Loucy (cell line): ENCODE measurements at regions not wholly inside any gene's neighbourhood (a gene's known extent, or its start where the extent isn't known, plus 50 kb on each side); places are given as distances from the start of the nearest gene placed in this dataset.

ENCODE experiments used
- H2AFZ ChIP-seq: fragments of 200-600 bp; sonication (generic); 2 replicates; pipeline ENCODE4 v1.6.0; 2016; ENCODE audit warnings: antibody characterized with exemption, mild to moderate bottlenecking, low read length, moderate library complexity
- H3F3A ChIP-seq: fragments of 200-600 bp; 2 replicates; pipeline ENCODE4 v1.6.0; 2016; ENCODE audit warnings: antibody characterized with exemption, low read depth, mild to moderate bottlenecking
- H3K27me3 ChIP-seq: fragments of 200-600 bp; sonication (generic); 2 replicates; pipeline ENCODE4 v1.6.1; 2014; ENCODE audit warnings: low read length, mild to moderate bottlenecking; ENCODE audit not compliant: insufficient read depth, poor library complexity, severe bottlenecking
- H3K36me3 ChIP-seq: fragments of 200-600 bp; sonication (generic); 2 replicates; pipeline ENCODE4 v1.6.1; 2016; ENCODE audit warnings: low read length; ENCODE audit not compliant: insufficient read depth
- H3K4me1 ChIP-seq: fragments of 200-600 bp; sonication (generic); 2 replicates; pipeline ENCODE4 v1.5.1; 2014; ENCODE audit warnings: low read length, mild to moderate bottlenecking; ENCODE audit not compliant: insufficient read depth, poor library complexity, severe bottlenecking
- H3K4me2 ChIP-seq: fragments of 200-600 bp; sonication (generic); 2 replicates; pipeline ENCODE4 v1.6.0; 2014; ENCODE audit warnings: antibody characterized with exemption, low read length, low read depth, mild to moderate bottlenecking; ENCODE audit not compliant: poor library complexity, severe bottlenecking
- H3K4me3 ChIP-seq: fragments of 200-600 bp; sonication (generic); 2 replicates; pipeline ENCODE4 v1.5.1; 2014; ENCODE audit warnings: low read length, mild to moderate bottlenecking, mixed read lengths; ENCODE audit not compliant: poor library complexity, severe bottlenecking
- H3K79me2 ChIP-seq: fragments of 200-600 bp; sonication (generic); 2 replicates; pipeline ENCODE4 v1.6.1; 2014; ENCODE audit warnings: low read length; ENCODE audit not compliant: insufficient read depth
- H3K9ac ChIP-seq: fragments of 200-600 bp; sonication (generic); 2 replicates; pipeline ENCODE4 v1.6.0; 2014; ENCODE audit warnings: mild to moderate bottlenecking, low read depth, low read length, moderate library complexity; ENCODE audit not compliant: poor library complexity, severe bottlenecking
- H3K9me2 ChIP-seq: fragments of 200-600 bp; sonication (generic); replicated peaks from 2 replicates; pipeline ENCODE4 v1.6.1; 2016; ENCODE audit warnings: low read depth, low read length, mixed read lengths
- H3K9me3 ChIP-seq: fragments of 200-600 bp; sonication (generic); 2 replicates; pipeline ENCODE4 v1.6.1; 2014; ENCODE audit warnings: mild to moderate bottlenecking, antibody characterized with exemption, low read length, low read depth; ENCODE audit not compliant: insufficient read depth
- H4K20me1 ChIP-seq: fragments of 200-600 bp; sonication (generic); 2 replicates; pipeline ENCODE4 v1.6.0; 2014; ENCODE audit warnings: antibody characterized with exemption, low read length, mild to moderate bottlenecking; ENCODE audit not compliant: insufficient read depth, poor library complexity, severe bottlenecking
- EZH2phosphoT487 ChIP-seq: fragments of 200-600 bp; IDR thresholded peaks from 2 replicates; pipeline ENCODE4 v1.6.1; 2018; ENCODE audit warnings: antibody characterized with exemption, mild to moderate bottlenecking, moderate library complexity, borderline replicate concordance
- TF ChIP-seq, protein P1 (sequence below): fragments of 200-600 bp; sonication (generic); conservative IDR thresholded peaks from 2 replicates; pipeline ENCODE4 v1.5.1; 2014; ENCODE audit warnings: mild to moderate bottlenecking, antibody characterized with exemption, low read length

DNA sequence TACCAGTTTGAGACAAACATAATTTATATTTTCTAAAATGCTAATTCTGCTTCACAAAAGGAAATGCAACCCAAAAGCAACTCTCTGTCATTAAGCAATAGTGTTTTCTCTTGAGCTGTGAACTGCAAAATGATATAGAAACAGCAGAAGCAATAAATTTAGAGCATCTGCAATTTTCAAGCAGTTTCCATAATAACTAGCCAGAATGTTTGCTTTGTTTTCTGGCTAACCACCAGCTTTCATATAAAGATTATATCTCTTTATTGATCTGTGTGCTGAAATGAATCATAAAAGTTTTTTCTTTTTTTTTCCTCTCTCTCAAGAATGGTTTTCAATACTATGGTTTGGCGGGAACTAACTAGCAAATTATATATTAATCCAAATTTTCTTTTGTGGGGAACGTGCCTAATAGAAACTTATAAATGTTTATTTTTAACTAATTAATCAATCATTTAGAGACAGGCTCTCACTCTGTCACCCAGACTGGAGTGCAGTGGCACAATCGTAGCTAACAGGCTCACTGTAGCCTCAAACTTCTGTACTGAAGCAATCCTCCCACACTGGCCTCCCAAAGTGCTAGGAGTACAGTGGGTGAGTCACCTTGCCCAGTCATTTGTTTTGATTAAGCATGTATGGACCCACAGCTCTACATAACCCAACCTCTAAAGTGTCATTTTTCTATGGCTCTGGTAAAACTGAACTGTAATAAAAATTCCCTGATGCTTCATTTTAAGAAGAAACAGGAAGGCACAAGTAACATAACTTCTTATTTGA lies 830.1 kb upstream of the MGAT4C start:
- Histone ChIP-seq H3K27me3 (no peaks in the 10 kb centered on the region), H3K4me2 (no peak overlapping the region), H3K9me2 (no peaks in the 10 kb centered on the region), H3K36me3 (no peaks in the 10 kb centered on the region), H3K4me3 (no peak overlapping the region), H3F3A (no peaks in the 10 kb centered on the region), H3K79me2 (no peaks in the 10 kb centered on the region), H4K20me1 (no peaks in the 10 kb centered on the region), H3K9me3 (no peaks in the 10 kb centered on the region), H2AFZ (no peak overlapping the region), H3K9ac (no peak overlapping the region), H3K4me1 (no peaks in the 10 kb centered on the region)
- TF ChIP-seq, protein P1, sequence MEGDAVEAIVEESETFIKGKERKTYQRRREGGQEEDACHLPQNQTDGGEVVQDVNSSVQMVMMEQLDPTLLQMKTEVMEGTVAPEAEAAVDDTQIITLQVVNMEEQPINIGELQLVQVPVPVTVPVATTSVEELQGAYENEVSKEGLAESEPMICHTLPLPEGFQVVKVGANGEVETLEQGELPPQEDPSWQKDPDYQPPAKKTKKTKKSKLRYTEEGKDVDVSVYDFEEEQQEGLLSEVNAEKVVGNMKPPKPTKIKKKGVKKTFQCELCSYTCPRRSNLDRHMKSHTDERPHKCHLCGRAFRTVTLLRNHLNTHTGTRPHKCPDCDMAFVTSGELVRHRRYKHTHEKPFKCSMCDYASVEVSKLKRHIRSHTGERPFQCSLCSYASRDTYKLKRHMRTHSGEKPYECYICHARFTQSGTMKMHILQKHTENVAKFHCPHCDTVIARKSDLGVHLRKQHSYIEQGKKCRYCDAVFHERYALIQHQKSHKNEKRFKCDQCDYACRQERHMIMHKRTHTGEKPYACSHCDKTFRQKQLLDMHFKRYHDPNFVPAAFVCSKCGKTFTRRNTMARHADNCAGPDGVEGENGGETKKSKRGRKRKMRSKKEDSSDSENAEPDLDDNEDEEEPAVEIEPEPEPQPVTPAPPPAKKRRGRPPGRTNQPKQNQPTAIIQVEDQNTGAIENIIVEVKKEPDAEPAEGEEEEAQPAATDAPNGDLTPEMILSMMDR = no peak
- TF ChIP-seq EZH2phosphoT487 = no peak

DNA sequence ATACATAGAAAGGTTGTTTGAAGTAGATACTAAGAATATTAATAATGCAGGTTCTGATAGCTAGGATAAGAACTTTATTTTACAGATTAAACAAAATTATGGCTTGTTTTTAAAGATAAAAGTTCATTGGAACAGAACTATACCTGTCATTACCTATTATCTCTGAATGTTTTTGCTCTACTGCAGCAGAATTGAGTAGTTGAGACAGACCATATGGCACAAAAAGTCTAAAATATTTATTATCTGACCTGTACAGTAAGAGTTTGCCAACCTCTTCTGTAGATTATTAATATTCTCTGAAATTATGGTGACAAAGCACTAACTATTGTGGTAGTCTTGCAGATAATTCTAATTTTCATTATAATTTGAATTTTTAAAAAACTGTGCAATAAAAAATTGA lies 829.1 kb upstream of the MGAT4C start:
- H3K27me3 ChIP-seq = no peaks in the 10 kb centered on the region
- no peaks in the 10 kb centered on the region for H3K9me2 ChIP-seq
- H3K9ac ChIP-seq = no peak overlapping the region
- no peak overlapping the region for H3K4me2 ChIP-seq
- TF ChIP-seq, protein P1 = no peak
- no peak for TF ChIP-seq EZH2phosphoT487
- H3F3A ChIP-seq = no peaks in the 10 kb centered on the region
- no peaks in the 10 kb centered on the region for H4K20me1 ChIP-seq
- H3K9me3 ChIP-seq = no peaks in the 10 kb centered on the region
- H3K79me2 ChIP-seq = no peaks in the 10 kb centered on the region
- H2AFZ ChIP-seq = no peak overlapping the region
- no peaks in the 10 kb centered on the region for H3K4me1 ChIP-seq
- H3K36me3 ChIP-seq = no peaks in the 10 kb centered on the region
- H3K4me3 ChIP-seq = no peak overlapping the region

DNA sequence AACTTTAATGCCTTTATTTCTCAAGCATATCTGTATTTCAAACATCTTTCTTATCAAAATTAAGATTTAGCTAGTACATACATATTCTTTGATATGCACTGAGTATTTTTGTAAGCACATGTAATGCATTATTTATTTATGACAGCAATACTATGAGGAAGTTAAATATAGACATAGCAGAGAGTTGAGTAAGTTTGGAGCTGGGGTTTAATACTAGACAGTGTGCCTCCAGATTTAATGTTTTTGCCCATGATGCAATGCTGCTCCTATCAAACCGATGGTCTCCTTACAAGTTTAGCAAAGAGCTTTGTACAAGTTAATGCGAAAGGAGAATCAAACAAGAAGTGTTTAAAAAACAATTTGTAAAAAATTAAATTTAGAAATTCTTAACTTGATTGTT lies 826.6 kb upstream of the MGAT4C start:
- no peaks in the 10 kb centered on the region for H3K36me3 ChIP-seq
- no peaks in the 10 kb centered on the region for H3K79me2 ChIP-seq
- no peaks in the 10 kb centered on the region for H3K9me2 ChIP-seq
- H3K9me3 ChIP-seq = no peaks in the 10 kb centered on the region
- no peaks in the 10 kb centered on the region for H3K4me1 ChIP-seq
- H3K4me2 ChIP-seq = no peak overlapping the region
- no peak overlapping the region for H2AFZ ChIP-seq
- no peaks in the 10 kb centered on the region for H3K27me3 ChIP-seq
- no peaks in the 10 kb centered on the region for H3F3A ChIP-seq
- no peaks in the 10 kb centered on the region for H4K20me1 ChIP-seq
- TF ChIP-seq, protein P1 = no peak
- TF ChIP-seq EZH2phosphoT487 = no peak
- H3K9ac ChIP-seq = no peak overlapping the region
- no peak overlapping the region for H3K4me3 ChIP-seq
